ENCODE measurements at regions not wholly inside any gene's neighbourhood (a gene's known extent, or its start where the extent isn't known, plus 50 kb on each side); places are given as distances from the start of the nearest gene placed in this dataset.

- no peak for DNase-seq (ENCODE audit: low spot score)
Observed at GRCh38 chr10:43972976-43973647, 324.4 kb upstream of the ZNF32 start.

- DNase-seq (ENCODE audit: low spot score) = no peak
Observed at GRCh38 chr10:43971981-43972380, 323.3 kb upstream of the ZNF32 start.

GRCh38 chr10:43971306-43971705, 322.6 kb upstream of the ZNF32 start:
- DNase-seq (ENCODE audit: low spot score) = no peak

GRCh38 chr10:43970717-43971116, 322.0 kb upstream of the ZNF32 start:
- DNase-seq (ENCODE audit: low spot score) = no peak

GRCh38 chr10:43970018-43970698, 321.5 kb upstream of the ZNF32 start:
- no peak for DNase-seq (ENCODE audit: low spot score)

GRCh38 chr10:43969506-43969905, 320.8 kb upstream of the ZNF32 start:
- no peak for DNase-seq (ENCODE audit: low spot score)

GRCh38 chr10:43968961-43969360, 320.3 kb upstream of the ZNF32 start:
- no peak for DNase-seq (ENCODE audit: low spot score)

- DNase-seq (ENCODE audit: low spot score) = no peak
Observed at GRCh38 chr10:43968076-43968475, 319.4 kb upstream of the ZNF32 start.

GRCh38 chr10:43966571-43966965, 317.9 kb upstream of the ZNF32 start:
- DNase-seq (ENCODE audit: low spot score) = no peak

- no peak for DNase-seq (ENCODE audit: low spot score)
Observed at GRCh38 chr10:43965918-43966570, 317.4 kb upstream of the ZNF32 start.

GRCh38 chr10:43965033-43965917, 316.6 kb upstream of the ZNF32 start:
- peak; percentile 75 for DNase-seq (ENCODE audit: low spot score)

- DNase-seq (ENCODE audit: low spot score) = no peak
Observed at GRCh38 chr10:43964486-43964885, 315.8 kb upstream of the ZNF32 start.

GRCh38 chr10:43963793-43964425, 315.2 kb upstream of the ZNF32 start:
- no peak for DNase-seq (ENCODE audit: low spot score)

GRCh38 chr10:43963379-43963778, 314.7 kb upstream of the ZNF32 start:
- no peak for DNase-seq (ENCODE audit: low spot score)

GRCh38 chr10:43962346-43963191, 313.9 kb upstream of the ZNF32 start:
- DNase-seq (ENCODE audit: low spot score) = peak; percentile 44

- DNase-seq (ENCODE audit: low spot score) = no peak
Observed at GRCh38 chr10:43961523-43962345, 313.1 kb upstream of the ZNF32 start.

GRCh38 chr10:43960981-43961380, 312.3 kb upstream of the ZNF32 start:
- no peak for DNase-seq (ENCODE audit: low spot score)

- no peak for DNase-seq (ENCODE audit: low spot score)
Observed at GRCh38 chr10:43960477-43960876, 311.8 kb upstream of the ZNF32 start.

GRCh38 chr10:43960135-43960415, 311.4 kb upstream of the ZNF32 start:
- DNase-seq (ENCODE audit: low spot score) = no peak

All from H4 (cell line).